NT2/D1 (cell line): ENCODE measurements at regions not wholly inside any gene's neighbourhood (a gene's known extent, or its start where the extent isn't known, plus 50 kb on each side); places are given as distances from the start of the nearest gene placed in this dataset.

ENCODE experiments used
- SUZ12 ChIP-seq: IDR thresholded peaks from 2 replicates; pipeline ENCODE4 v1.6.1; 2011; ENCODE audit not compliant: insufficient read length, insufficient read depth; ENCODE audit errors: extremely low read depth
- YY1 ChIP-seq: IDR thresholded peaks from 2 replicates; pipeline ENCODE4 v1.6.1; 2011; ENCODE audit not compliant: insufficient read length, insufficient read depth
- ZNF274 ChIP-seq: IDR thresholded peaks from 2 replicates; pipeline ENCODE4 v1.6.1; 2011; ENCODE audit warnings: mild to moderate bottlenecking, low read depth, low read length

DNA sequence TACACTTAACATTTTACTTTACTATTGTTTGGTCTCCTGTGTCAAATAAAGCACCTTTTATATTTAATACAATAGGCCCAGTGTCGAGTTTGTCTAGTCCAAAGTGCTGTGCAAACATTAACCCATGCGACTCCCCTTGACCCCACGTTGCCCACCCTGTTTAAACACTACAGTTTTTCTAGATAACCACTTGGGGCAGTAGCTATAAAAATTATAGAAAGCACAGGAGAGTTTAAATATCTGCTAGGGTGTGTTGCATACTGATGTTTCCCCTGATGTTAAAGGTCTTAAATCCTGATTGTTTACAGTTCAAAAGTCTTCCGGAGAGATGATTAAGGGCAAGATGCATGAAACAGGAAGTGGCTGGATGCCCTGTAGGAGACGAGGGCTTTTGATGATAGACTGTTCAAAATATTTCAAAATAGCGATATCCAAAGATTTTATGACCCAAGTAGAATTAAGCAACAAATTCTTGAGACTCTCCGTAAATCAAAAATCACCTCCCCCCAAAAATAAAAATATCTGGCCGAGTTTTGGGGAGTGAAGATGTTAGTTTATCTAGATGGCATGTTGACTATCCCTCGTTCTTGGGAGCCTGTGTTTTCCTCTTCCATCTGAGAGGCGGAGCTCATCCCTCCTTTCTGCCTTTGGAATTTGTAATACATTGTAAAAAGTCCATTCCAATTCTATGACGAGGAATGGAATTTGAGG lies 167.1 kb downstream of the FGF9 start:
- no peak for TF ChIP-seq YY1
- TF ChIP-seq ZNF274: no peak
- TF ChIP-seq SUZ12: no peak
